Body of pancreas (tissue), 4 donors: ENCODE measurements at regions not wholly inside any gene's neighbourhood (a gene's known extent, or its start where the extent isn't known, plus 50 kb on each side); places are given as distances from the start of the nearest gene placed in this dataset.

Experiments
- CTCF ChIP-seq, 7 experiments: fragments of 450-650 bp in 4 of 7; fragments of 200-600 bp in 3 of 7; sonication (generic) in 3 of 7; IDR thresholded peaks; one replicate each; pipeline ENCODE4 v1.5.1; 2016 to 2019; ENCODE audit warnings: antibody characterized with exemption in 7 of 7
- POLR2A ChIP-seq, 3 donors: fragments of 450-650 bp; IDR thresholded peaks; one replicate each; pipeline ENCODE4 v1.6.1; 2016; ENCODE audit warnings: antibody characterized with exemption in 3 of 3, mild to moderate bottlenecking in 2 of 3

GRCh38 chr14:98731286-98731685 is 540.7 kb downstream of the BCL11B start:
- TF ChIP-seq CTCF (IDR thresholded peaks at IDR 0.05) (no peak), POLR2A (IDR thresholded peaks at IDR 0.05) (no peak)
